ENCODE measurements at regions not wholly inside any gene's neighbourhood (a gene's known extent, or its start where the extent isn't known, plus 50 kb on each side); places are given as distances from the start of the nearest gene placed in this dataset.
A peak's percentile ranks its signal among the peaks of the same experiment; 100 is the strongest.

DNA sequence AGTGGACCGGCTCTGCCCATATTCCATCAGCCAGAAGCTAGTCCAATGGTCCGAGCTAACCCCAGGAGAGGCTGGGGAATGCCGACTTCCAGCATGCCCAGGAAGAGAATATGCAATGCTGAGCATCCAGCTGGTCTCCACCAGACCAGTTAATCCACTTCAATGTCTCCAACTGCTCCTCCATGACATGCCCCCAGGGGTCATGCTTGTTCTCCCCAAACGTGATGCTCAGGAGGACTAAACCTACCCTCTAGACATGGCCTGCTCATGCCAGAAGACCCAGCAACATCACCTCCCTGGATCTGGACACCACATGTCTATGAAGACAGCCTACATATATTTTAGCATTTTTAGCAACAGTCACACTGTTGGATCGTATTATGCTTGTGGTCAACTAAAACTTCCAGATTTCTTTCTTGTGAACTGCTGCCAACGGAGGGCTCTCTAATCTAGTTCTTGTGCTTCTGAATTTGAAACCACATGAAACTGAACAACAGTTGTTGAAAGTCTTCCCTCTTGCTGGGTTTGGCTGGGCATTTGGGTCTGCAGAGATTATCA is 245.1 kb downstream of the SOX9 start:
- TF ChIP-seq, protein P1, sequence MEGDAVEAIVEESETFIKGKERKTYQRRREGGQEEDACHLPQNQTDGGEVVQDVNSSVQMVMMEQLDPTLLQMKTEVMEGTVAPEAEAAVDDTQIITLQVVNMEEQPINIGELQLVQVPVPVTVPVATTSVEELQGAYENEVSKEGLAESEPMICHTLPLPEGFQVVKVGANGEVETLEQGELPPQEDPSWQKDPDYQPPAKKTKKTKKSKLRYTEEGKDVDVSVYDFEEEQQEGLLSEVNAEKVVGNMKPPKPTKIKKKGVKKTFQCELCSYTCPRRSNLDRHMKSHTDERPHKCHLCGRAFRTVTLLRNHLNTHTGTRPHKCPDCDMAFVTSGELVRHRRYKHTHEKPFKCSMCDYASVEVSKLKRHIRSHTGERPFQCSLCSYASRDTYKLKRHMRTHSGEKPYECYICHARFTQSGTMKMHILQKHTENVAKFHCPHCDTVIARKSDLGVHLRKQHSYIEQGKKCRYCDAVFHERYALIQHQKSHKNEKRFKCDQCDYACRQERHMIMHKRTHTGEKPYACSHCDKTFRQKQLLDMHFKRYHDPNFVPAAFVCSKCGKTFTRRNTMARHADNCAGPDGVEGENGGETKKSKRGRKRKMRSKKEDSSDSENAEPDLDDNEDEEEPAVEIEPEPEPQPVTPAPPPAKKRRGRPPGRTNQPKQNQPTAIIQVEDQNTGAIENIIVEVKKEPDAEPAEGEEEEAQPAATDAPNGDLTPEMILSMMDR (IDR thresholded peaks at IDR 0.05): no peak
- no peak overlapping the region for H3K27ac ChIP-seq
- no peaks in the 10 kb centered on the region for H3K27me3 ChIP-seq
- no peak overlapping the region for H3K4me3 ChIP-seq
- ATAC-seq (no peak), DNase-seq (no peak)
- no peaks in the 10 kb centered on the region for H3K9me3 ChIP-seq
- no peaks in the 10 kb centered on the region for H3K36me3 ChIP-seq
- H3K4me1 ChIP-seq: no peaks in the 10 kb centered on the region
- intact Hi-C loops (cut with DNase I): no loop called here

DNA sequence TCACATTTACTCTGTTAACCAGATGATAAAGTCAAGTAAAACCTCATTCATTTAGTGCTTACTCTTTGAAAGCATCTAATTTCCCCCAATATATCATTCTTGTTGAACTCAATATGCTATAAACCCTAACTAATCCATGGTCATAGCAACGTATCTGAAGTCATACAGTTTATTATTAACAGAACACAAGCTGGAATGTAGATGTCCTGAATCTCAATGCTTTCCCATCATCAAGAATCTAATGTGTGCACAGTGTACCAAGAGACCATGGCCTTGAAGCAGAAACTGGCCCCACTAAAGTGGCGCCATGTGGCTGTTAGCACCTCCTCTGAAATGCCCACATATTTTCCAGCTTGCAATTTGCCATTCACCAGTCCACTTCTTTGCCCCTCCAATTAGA is 245.8 kb downstream of the SOX9 start:
- Histone ChIP-seq H3K27me3 (no peaks in the 10 kb centered on the region), H3K36me3 (no peaks in the 10 kb centered on the region), H3K4me3 (no peak overlapping the region), H3K9me3 (no peaks in the 10 kb centered on the region), H3K27ac (no peak overlapping the region), H3K4me1 (no peaks in the 10 kb centered on the region)
- ATAC-seq (no peak), DNase-seq (no peak)
- intact Hi-C loops (cut with DNase I): no loop called here
- TF ChIP-seq, protein P1 (IDR thresholded peaks at IDR 0.05): no peak

DNA sequence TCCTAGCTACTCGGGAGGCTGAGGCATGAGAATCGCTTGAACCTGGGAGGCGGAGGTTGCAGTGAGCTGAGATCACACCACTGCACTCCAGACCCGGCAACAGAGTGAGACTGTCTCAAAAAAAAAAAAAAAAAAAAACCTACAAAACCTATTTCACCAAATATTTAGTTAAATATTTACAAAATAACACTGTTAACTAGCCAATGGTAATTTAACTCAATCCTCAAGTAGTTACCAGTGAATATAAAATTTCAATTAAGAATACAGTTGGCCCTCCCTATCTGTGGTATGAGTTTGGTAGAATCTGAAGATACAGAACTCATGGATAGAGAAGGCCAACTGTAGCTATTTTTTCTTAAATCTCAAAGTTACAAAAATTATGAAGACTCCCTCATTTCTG is 247.4 kb downstream of the SOX9 start:
- intact Hi-C loops (cut with DNase I): no loop called here

DNA sequence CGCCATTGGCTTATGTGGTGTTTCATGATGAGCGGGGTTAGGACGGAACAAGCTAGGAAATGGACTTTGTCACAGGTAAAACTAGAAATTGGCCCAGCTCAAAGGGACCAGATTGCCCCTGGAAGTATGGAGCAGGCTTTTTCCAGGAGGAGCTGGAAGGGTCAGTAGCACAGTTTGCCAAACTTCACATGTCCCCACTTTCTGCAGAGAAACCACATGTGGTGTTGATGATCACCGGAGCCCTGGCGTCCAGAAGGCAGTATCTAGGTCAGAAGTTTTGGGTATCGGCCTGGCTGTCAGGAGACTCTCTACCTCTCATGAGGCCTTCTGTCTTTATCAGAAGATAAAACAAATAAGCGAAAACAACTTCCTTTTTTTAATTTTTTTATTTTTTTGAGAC is 248.5 kb downstream of the SOX9 start:
- DNase-seq: no peak
- Histone ChIP-seq H3K27me3 (no peaks in the 10 kb centered on the region), H3K9me3 (no peaks in the 10 kb centered on the region), H3K4me1 (no peaks in the 10 kb centered on the region), H3K4me3 (no peak overlapping the region), H3K36me3 (no peaks in the 10 kb centered on the region), H3K27ac (no peak overlapping the region)
- ATAC-seq: no peak
- TF ChIP-seq, protein P1 (IDR thresholded peaks at IDR 0.05): no peak
- intact Hi-C loops (cut with DNase I): no loop called here

More for the DNA sequence above, 247.4 kb downstream of the SOX9 start:
- H3K27me3 ChIP-seq: no peaks in the 10 kb centered on the region
- H3K27ac ChIP-seq: no peak overlapping the region
- no peaks in the 10 kb centered on the region for H3K36me3 ChIP-seq
- no peaks in the 10 kb centered on the region for H3K9me3 ChIP-seq
- ATAC-seq (no peak), DNase-seq (no peak)
- TF ChIP-seq, protein P1 (IDR thresholded peaks at IDR 0.05): no peak
- no peak overlapping the region for H3K4me3 ChIP-seq
- no peaks in the 10 kb centered on the region for H3K4me1 ChIP-seq

DNA sequence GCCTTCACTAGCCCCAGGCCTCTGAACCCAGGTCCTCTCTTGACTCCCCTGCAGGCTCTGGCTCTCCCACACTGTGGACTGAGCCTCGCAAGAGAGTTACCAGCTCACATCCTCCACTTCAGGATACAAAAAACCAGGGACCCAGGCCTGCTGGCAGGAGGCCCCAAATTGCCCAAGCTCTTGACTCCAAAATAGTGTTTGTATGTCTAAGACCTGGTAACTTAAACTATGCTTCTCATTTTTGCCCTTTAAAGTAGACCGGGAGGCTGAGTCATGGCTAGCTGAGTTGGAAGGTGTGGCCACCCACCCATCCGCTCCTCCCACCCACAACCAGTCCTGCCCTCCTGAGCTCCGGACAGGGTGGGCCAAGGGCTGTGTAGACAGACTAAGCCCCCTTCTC is 250.0 kb downstream of the SOX9 start:
- TF ChIP-seq, protein P1 (IDR thresholded peaks at IDR 0.05): no peak

DNA sequence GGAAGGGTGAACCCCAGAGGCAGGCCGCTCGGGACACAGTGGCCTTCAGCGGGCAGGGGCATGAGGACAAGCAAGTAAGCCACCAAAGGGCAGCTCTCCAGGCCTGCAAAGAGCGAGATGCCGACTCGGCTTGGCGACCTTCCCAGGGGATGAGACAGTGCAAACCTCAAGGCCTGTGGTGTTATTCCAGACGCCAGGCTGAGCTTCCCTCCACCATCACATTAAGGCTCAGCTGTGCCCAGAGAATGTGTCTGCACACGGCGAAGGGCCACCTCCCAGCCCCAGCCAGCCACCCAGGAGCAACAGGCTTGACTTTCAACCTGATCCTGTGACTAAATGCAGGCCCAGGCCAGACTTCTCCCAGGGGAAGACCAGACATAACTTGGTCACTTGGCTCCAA is 251.4 kb downstream of the SOX9 start:
- intact Hi-C loops (cut with DNase I): no loop called here
- Histone ChIP-seq H3K9me3 (no peaks in the 10 kb centered on the region), H3K27me3 (no peaks in the 10 kb centered on the region), H3K4me3 (no peak overlapping the region), H3K36me3 (no peaks in the 10 kb centered on the region), H3K27ac (no peak overlapping the region), H3K4me1 (no peaks in the 10 kb centered on the region)
- DNase-seq (no peak), ATAC-seq (no peak)
- TF ChIP-seq, protein P1 (IDR thresholded peaks at IDR 0.05): no peak

More for the DNA sequence above, 250.0 kb downstream of the SOX9 start:
- no peaks in the 10 kb centered on the region for H3K27me3 ChIP-seq
- no peaks in the 10 kb centered on the region for H3K9me3 ChIP-seq
- H3K4me1 ChIP-seq: no peaks in the 10 kb centered on the region
- H3K4me3 ChIP-seq: no peak overlapping the region
- no peak for DNase-seq
- no peaks in the 10 kb centered on the region for H3K36me3 ChIP-seq
- peak; percentile 36 for ATAC-seq
- H3K27ac ChIP-seq: no peak overlapping the region
- intact Hi-C loops (cut with DNase I): no loop called here
